ENCODE measurements at regions not wholly inside any gene's neighbourhood (a gene's known extent, or its start where the extent isn't known, plus 50 kb on each side); places are given as distances from the start of the nearest gene placed in this dataset.

- DNase-seq (ENCODE audit: low read depth in 2 of 3, low spot score in 2 of 3): no peak
These were observed 257.2 kb downstream of the ANAPC1 start for GRCh38 chr2:111626865-111627163.

- no peak for DNase-seq (ENCODE audit: low read depth in 2 of 3, low spot score in 2 of 3)
These were observed 256.7 kb downstream of the ANAPC1 start for GRCh38 chr2:111627256-111627655.

GRCh38 chr2:111628221-111628620 lies 255.8 kb downstream of the ANAPC1 start:
- no peak for DNase-seq (ENCODE audit: low read depth in 2 of 3, low spot score in 2 of 3)

GRCh38 chr2:111629983-111630382 lies 254.0 kb downstream of the ANAPC1 start:
- no peak for DNase-seq (ENCODE audit: low read depth in 2 of 3, low spot score in 2 of 3)

GRCh38 chr2:111632661-111633060 lies 251.3 kb downstream of the ANAPC1 start:
- peak in 2 of 3 donors; percentile 51 to 60 for DNase-seq (ENCODE audit: low read depth in 2 of 3, low spot score in 2 of 3)

- no peak for DNase-seq (ENCODE audit: low read depth in 2 of 3, low spot score in 2 of 3)
These were observed 250.8 kb downstream of the ANAPC1 start for GRCh38 chr2:111633189-111633588.

- DNase-seq (ENCODE audit: low read depth in 2 of 3, low spot score in 2 of 3): no peak
These were observed 250.3 kb downstream of the ANAPC1 start for GRCh38 chr2:111633643-111634042.

GRCh38 chr2:111634050-111634794 lies 249.8 kb downstream of the ANAPC1 start:
- DNase-seq (ENCODE audit: low read depth in 2 of 3, low spot score in 2 of 3): peak in 2 of 3 donors; percentile 42 to 82

GRCh38 chr2:111634995-111635538 lies 248.9 kb downstream of the ANAPC1 start:
- no peak for DNase-seq (ENCODE audit: low read depth in 2 of 3, low spot score in 2 of 3)

- no peak for DNase-seq (ENCODE audit: low read depth in 2 of 3, low spot score in 2 of 3)
These were observed 247.1 kb downstream of the ANAPC1 start for GRCh38 chr2:111636905-111637304.

- no peak for DNase-seq (ENCODE audit: low read depth in 2 of 3, low spot score in 2 of 3)
These were observed 245.6 kb downstream of the ANAPC1 start for GRCh38 chr2:111638274-111638877.

- no peak for DNase-seq (ENCODE audit: low read depth in 2 of 3, low spot score in 2 of 3)
These were observed 243.5 kb downstream of the ANAPC1 start for GRCh38 chr2:111640480-111640879.

- DNase-seq (ENCODE audit: low read depth in 2 of 3, low spot score in 2 of 3): peak in 2 of 3 donors; percentile 77 to 90
These were observed 241.2 kb downstream of the ANAPC1 start for GRCh38 chr2:111642586-111643327.

GRCh38 chr2:111643759-111644158 lies 240.2 kb downstream of the ANAPC1 start:
- DNase-seq (ENCODE audit: low read depth in 2 of 3, low spot score in 2 of 3): no peak

GRCh38 chr2:111647359-111647758 lies 236.6 kb downstream of the ANAPC1 start:
- no peak for DNase-seq (ENCODE audit: low read depth in 2 of 3, low spot score in 2 of 3)

- DNase-seq (ENCODE audit: low read depth in 2 of 3, low spot score in 2 of 3): no peak
These were observed 232.0 kb downstream of the ANAPC1 start for GRCh38 chr2:111652038-111652437.

GRCh38 chr2:111652681-111653080 lies 231.3 kb downstream of the ANAPC1 start:
- no peak for DNase-seq (ENCODE audit: low read depth in 2 of 3, low spot score in 2 of 3)

GRCh38 chr2:111653103-111653624 lies 230.8 kb downstream of the ANAPC1 start:
- DNase-seq (ENCODE audit: low read depth in 2 of 3, low spot score in 2 of 3): no peak

GRCh38 chr2:111653913-111654312 lies 230.1 kb downstream of the ANAPC1 start:
- no peak for DNase-seq (ENCODE audit: low read depth in 2 of 3, low spot score in 2 of 3)

- no peak for DNase-seq (ENCODE audit: low read depth in 2 of 3, low spot score in 2 of 3)
These were observed 229.2 kb downstream of the ANAPC1 start for GRCh38 chr2:111654829-111655228.

GRCh38 chr2:111656436-111656835 lies 227.6 kb downstream of the ANAPC1 start:
- DNase-seq (ENCODE audit: low read depth in 2 of 3, low spot score in 2 of 3): no peak

Measured in hematopoietic multipotent progenitor cell (in vitro differentiated cells).